ENCODE measurements at regions not wholly inside any gene's neighbourhood (a gene's known extent, or its start where the extent isn't known, plus 50 kb on each side); places are given as distances from the start of the nearest gene placed in this dataset.

DNA sequence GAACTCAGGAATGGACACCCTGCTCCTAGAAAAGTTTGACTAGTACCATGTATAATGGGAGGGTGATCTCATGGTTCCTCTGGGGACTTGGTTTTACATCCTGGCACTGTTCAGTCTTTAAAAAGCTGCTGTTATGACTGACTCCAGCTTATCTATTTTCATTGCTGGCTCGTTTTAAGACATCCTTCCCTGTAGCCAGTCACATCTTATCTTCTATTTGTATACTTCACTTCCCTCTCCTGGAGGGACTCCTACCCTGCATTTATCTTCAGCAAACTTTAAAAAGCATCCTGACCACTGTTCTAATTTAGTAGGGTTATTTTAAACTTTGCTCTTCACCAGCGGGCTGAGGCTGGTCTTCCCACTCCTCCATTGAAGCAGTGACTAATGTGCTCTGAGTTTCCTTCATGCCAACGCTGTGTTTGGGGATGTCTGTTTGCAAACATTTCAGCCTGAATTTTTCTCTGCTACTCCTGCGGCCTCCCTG is 72.9 kb upstream of the ARMC3 start:
- peak in 8 of 12 donors; percentile 13 to 48 (median 24) for TF ChIP-seq CTCF (IDR thresholded peaks at IDR 0.05)
- no peak for TF ChIP-seq POLR2A (IDR thresholded peaks at IDR 0.05)
